NCI-H774 (cell line): ENCODE measurements at regions not wholly inside any gene's neighbourhood (a gene's known extent, or its start where the extent isn't known, plus 50 kb on each side); places are given as distances from the start of the nearest gene placed in this dataset.
"Not testable (repeated sequence)": the region's sequence is repeated elsewhere in the genome, so short reads cannot be mapped to it uniquely, and the experiment has no call there.

Source experiments
- DNase-seq: peaks from one replicate; lab custom pipeline; 2025; lab: John Stamatoyannopoulos, UW

DNA sequence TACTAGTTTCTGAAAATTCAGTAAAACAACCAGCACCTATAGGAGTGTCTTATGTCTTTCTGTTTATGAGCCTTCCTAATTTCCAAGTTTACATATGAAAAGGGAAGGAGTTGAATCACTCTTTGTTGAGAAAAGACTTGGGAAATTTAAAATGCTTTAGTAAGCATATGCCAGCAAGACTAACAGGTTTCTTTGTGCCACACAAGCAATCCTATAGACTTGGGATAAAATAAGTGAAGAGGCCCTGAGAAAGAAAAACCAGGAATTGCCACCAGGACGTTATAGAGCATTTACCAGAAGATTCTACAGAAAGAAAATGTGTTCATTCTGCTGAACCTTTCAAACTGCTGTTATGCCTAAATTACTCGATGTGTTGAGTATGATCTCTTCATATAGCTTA, 1099.1 kb downstream of the EPHA3 start:
- DNase-seq: not testable (repeated sequence)

DNA sequence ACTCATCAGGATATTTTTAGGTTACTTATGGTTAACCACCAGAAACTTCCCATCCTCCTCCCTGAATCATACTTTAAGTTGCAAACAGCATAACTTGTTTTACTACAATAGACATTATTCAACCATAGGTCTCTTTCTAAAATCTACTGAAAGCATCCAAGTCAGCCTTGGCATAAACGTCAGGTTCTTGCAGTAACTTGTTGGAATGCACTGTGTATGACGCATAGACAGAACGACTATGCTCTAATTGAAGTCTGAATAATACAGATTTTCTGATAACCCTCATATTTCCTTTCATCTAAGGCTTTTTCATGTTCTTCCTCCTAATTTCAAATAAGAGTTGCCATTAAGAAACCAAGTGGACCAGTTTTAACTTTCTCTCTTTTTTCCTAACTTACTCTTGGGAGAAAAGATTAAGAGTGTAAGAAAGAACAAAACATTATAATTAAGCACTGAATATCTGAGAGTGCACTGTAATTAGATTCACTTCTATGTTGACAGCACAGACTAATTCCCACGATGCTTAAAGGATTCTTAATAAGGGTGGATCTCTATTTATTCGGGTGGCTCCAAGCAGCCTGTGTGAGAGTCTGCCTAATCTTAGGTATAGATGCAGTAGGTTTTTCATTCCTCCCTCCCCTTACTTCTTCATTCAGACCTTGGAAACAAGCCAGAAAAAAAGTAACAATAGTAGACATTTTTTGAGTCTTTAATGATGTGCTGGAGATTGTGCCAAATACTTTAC, 1100.1 kb downstream of the EPHA3 start:
- DNase-seq: not testable (repeated sequence)

DNA sequence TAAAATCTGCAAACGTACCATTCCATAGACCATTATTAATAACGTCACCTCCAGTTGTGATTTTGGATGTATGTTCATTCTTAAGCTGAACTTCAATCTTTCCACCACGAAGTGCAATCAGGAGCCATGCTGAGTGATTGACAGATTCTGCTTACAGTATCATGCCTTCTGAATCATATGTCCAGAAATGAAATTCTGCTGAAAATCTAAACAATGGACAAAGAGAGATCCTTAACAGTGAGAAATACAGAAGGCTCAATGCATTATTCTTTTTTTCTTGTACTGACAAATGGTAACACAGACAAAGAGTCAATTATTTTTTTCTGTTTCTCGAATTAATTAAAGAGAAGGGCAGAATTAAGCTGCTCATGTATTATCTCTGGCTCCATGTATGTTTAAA, 1114.5 kb downstream of the EPHA3 start:
- DNase-seq: no peak

DNA sequence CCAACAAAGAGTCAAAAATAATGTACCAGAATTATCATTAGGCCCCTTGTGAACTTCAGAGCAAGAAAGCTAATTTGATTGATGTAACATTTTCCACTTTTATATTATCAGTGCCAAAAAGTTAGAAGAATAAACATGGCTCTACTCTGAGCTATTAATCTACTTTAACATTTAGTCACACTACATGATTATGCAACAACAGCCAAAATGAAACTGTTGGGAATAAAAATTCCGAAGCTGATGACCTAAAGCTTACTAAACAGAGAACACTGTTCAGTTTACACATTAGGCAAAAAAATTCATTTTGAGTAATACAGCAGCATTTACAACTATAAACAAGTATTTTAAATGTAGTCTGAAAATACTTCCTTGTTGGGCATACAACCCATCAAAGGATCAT, 1134.1 kb downstream of the EPHA3 start:
- no peak for DNase-seq

DNA sequence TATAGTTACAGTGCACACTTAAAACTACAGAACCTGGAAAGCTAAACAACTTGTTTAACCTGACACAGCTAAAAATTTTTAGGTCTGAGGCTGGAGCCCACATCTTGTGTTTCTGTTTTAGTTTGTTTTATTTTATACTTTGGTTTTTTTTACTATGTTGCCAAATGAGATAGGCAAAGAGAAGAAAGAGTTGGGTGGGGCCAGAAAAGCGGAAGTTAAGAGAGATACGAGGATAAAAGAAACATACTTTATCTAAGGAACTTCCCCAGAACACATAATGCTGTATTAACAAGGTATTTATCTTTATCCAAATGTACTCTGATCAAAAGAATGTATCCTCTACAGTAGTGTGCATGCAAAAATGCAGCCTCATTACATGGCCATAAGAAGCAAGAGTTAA, 1145.7 kb downstream of the EPHA3 start:
- DNase-seq: no peak

DNA sequence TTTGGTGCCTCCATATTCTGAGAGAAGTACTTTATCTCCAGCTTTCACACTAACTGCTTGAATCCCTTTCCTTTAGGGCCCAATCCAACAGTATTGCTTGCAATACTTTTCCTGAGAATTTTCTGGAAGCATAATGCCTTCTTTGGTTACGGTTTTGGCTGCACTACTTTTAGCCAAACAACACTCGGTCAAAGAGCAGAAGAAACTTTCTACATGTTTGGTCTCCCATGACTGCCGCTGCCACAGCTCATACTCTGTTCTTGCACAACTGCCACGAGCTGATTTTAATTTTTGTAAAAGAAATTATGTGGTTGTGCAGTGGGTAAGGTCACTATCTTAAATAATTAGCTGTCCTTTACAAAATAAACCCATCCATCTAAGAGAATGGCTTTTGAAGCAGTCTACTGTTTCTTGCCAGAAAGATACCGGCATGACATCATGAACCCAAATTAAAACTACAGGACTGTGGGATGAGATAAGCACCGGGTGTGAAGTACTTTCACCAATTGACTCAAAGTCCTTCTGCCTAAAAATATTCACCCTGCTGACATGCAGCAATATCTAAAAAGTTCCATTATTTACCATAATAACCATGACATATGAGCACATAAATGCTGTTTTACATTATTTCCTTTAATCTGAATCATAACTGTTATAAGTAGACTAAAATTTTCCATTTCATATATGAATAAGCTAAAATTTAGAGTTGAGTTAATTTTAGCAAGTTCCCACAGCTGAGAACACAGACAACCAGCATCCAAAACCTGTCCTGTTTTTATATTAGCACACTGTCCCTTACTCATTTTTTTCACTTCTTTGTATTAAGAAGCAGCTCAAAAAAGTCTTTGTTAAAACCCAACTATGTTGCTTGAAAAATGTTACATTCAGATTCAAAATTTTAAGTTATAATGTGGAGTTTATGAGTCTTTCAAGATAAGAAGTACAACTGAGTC, 1154.3 kb downstream of the EPHA3 start:
- no peak for DNase-seq
